GM12874 (cell line): ENCODE measurements at regions not wholly inside any gene's neighbourhood (a gene's known extent, or its start where the extent isn't known, plus 50 kb on each side); places are given as distances from the start of the nearest gene placed in this dataset.

Experiments used
- CTCF ChIP-seq: IDR thresholded peaks from 2 replicates; pipeline ENCODE4 v1.5.1; 2011; ENCODE audit warnings: low read depth, mild to moderate bottlenecking, control low read depth, low read length, moderate library complexity; ENCODE audit not compliant: insufficient read depth

- TF ChIP-seq CTCF, result no peak
Measured at GRCh38 chr4:125773931-125774330, 459.2 kb downstream of the FAT4 start.

GRCh38 chr4:125776146-125776545 is 461.4 kb downstream of the FAT4 start:
- TF ChIP-seq CTCF, result no peak

GRCh38 chr4:125780164-125780563 is 465.4 kb downstream of the FAT4 start:
- no peak for TF ChIP-seq CTCF

- no peak for TF ChIP-seq CTCF
Measured at GRCh38 chr4:125780747-125781146, 466.0 kb downstream of the FAT4 start.

GRCh38 chr4:125781651-125782050 is 466.9 kb downstream of the FAT4 start:
- no peak for TF ChIP-seq CTCF

GRCh38 chr4:125784741-125785140 is 470.0 kb downstream of the FAT4 start:
- TF ChIP-seq CTCF, result no peak

GRCh38 chr4:125787707-125788106 is 473.0 kb downstream of the FAT4 start:
- no peak for TF ChIP-seq CTCF

GRCh38 chr4:125789023-125789422 is 474.3 kb downstream of the FAT4 start:
- no peak for TF ChIP-seq CTCF
